ENCODE measurements at regions not wholly inside any gene's neighbourhood (a gene's known extent, or its start where the extent isn't known, plus 50 kb on each side); places are given as distances from the start of the nearest gene placed in this dataset.

- Histone ChIP-seq H3K4me2 (no peak overlapping the region), H3K9me3 (no peaks in the 10 kb centered on the region), H3K27ac (no peak overlapping the region), H3K4me3 (no peak overlapping the region), H3K4me1 (0 out of 3 replicates have a peak, but pooled peaks cover 2% of the 10 kb centered on the region)
- ATAC-seq: no peak
- no peak for DNase-seq (ENCODE audit: low read depth in 1 of 2, low spot score in 1 of 2)
- TF ChIP-seq NFE2L2 (conservative IDR thresholded peaks at IDR 0.05; ENCODE audit: low read length) (no peak), CHD2 (IDR thresholded peaks at IDR 0.05; ENCODE audit: low read length, partially characterized antibody) (no peak), HOXB5 (CRISPR knock-in tag; IDR thresholded peaks at IDR 0.05) (no peak), SMC3 (IDR thresholded peaks at IDR 0.05) (no peak), FOSB (CRISPR knock-in tag; IDR thresholded peaks at IDR 0.05) (no peak), BHLHE40 (IDR thresholded peaks at IDR 0.05; ENCODE audit: low read depth, low read length) (no peak), EHF (CRISPR knock-in tag; IDR thresholded peaks at IDR 0.05) (no peak), CBX8 (IDR thresholded peaks at IDR 0.05) (no peak), USF2 (IDR thresholded peaks at IDR 0.05) (no peak), ESRRA (IDR thresholded peaks at IDR 0.05; ENCODE audit: borderline replicate concordance, low read length) (no peak), JUN (IDR thresholded peaks at IDR 0.05) (no peak), ZFP36 (IDR thresholded peaks at IDR 0.05; ENCODE audit: borderline replicate concordance, partially characterized antibody) (no peak), HEYL (CRISPR knock-in tag; IDR thresholded peaks at IDR 0.05) (no peak), RNF2 (IDR thresholded peaks at IDR 0.05; ENCODE audit: borderline replicate concordance, low read depth) (no peak), MAFK (IDR thresholded peaks at IDR 0.05; ENCODE audit: partially characterized antibody) (no peak)
- TF ChIP-seq, protein P1, sequence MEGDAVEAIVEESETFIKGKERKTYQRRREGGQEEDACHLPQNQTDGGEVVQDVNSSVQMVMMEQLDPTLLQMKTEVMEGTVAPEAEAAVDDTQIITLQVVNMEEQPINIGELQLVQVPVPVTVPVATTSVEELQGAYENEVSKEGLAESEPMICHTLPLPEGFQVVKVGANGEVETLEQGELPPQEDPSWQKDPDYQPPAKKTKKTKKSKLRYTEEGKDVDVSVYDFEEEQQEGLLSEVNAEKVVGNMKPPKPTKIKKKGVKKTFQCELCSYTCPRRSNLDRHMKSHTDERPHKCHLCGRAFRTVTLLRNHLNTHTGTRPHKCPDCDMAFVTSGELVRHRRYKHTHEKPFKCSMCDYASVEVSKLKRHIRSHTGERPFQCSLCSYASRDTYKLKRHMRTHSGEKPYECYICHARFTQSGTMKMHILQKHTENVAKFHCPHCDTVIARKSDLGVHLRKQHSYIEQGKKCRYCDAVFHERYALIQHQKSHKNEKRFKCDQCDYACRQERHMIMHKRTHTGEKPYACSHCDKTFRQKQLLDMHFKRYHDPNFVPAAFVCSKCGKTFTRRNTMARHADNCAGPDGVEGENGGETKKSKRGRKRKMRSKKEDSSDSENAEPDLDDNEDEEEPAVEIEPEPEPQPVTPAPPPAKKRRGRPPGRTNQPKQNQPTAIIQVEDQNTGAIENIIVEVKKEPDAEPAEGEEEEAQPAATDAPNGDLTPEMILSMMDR (IDR thresholded peaks at IDR 0.05): no peak
- TF ChIP-seq, protein P2, sequence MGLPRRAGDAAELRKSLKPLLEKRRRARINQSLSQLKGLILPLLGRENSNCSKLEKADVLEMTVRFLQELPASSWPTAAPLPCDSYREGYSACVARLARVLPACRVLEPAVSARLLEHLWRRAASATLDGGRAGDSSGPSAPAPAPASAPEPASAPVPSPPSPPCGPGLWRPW (IDR thresholded peaks at IDR 0.05): no peak
- FAIRE-seq: no peak
- ChIA-PET POLR2A (no interaction called here), CTCF (no interaction called here)
- 81% methylated on average over 10 of the region's 10 CpGs for WGBS (ENCODE audit: missing lambda C conversion rate)
These were observed 160.1 kb upstream of the ATP10A start for GRCh38 chr15:26023231-26023630.

GRCh38 chr15:26020871-26021270, 157.7 kb upstream of the ATP10A start:
- H3K4me1 ChIP-seq: no peaks in the 10 kb centered on the region
- no peak for ATAC-seq
- WGBS (ENCODE audit: missing lambda C conversion rate): 31% methylated on average over 8 of the region's 8 CpGs
- no peak for DNase-seq (ENCODE audit: low read depth in 1 of 2, low spot score in 1 of 2)
- TF ChIP-seq, protein P3, sequence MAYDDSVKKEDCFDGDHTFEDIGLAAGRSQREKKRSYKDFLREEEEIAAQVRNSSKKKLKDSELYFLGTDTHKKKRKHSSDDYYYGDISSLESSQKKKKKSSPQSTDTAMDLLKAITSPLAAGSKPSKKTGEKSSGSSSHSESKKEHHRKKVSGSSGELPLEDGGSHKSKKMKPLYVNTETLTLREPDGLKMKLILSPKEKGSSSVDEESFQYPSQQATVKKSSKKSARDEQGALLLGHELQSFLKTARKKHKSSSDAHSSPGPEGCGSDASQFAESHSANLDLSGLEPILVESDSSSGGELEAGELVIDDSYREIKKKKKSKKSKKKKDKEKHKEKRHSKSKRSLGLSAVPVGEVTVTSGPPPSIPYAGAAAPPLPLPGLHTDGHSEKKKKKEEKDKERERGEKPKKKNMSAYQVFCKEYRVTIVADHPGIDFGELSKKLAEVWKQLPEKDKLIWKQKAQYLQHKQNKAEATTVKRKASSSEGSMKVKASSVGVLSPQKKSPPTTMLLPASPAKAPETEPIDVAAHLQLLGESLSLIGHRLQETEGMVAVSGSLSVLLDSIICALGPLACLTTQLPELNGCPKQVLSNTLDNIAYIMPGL (CRISPR knock-in tag; IDR thresholded peaks at IDR 0.05; ENCODE audit: borderline replicate concordance): no peak
- H3K27ac ChIP-seq: no peak overlapping the region
- H3K4me3 ChIP-seq: no peak overlapping the region
- H3K4me2 ChIP-seq: no peak overlapping the region
- POLR2A ChIA-PET: no interaction called here
- CTCF ChIA-PET: no interaction called here
- H3K9me3 ChIP-seq: no peaks in the 10 kb centered on the region
- FAIRE-seq: no peak

DNA sequence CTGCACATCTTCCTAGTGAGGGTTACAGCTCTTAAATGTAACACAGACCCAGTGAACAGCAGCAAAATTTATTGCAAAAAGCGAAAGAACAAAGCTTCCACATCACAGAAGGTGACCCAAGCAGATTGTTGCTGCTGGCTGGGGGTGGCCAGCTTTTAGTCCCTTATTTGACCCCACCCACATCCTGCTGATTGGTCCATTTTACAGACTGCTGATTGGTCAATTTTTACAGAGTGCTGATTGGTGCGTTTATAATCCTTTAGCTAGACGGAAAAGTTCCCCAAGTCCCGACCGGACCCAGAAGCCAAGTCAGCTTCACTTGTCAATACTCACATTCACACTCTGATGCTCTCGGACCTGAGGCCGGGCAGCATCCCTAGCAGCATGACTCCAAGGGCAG, 154.5 kb upstream of the ATP10A start:
- ChIA-PET POLR2A (no interaction called here), CTCF (no interaction called here)
- FAIRE-seq (no peak), ATAC-seq (no peak), DNase-seq (ENCODE audit: low read depth in 1 of 2, low spot score in 1 of 2) (no peak)
- Histone ChIP-seq H3K4me2 (no peak overlapping the region), H3K4me3 (no peak overlapping the region), H3K4me1 (no peaks in the 10 kb centered on the region), H3K9me3 (no peaks in the 10 kb centered on the region), H3K27ac (no peak overlapping the region)
- WGBS (ENCODE audit: missing lambda C conversion rate): 79% methylated on average over 7 of the region's 7 CpGs
- no peak for TF ChIP-seq RNF2 (IDR thresholded peaks at IDR 0.05; ENCODE audit: borderline replicate concordance, low read depth)
- TF ChIP-seq REST (IDR thresholded peaks at IDR 0.05): no peak
- no peak for TF ChIP-seq ZNF302 (CRISPR knock-in tag; IDR thresholded peaks at IDR 0.05)
- TF ChIP-seq ZSCAN20 (CRISPR knock-in tag; IDR thresholded peaks at IDR 0.05): no peak
- TF ChIP-seq KDM5A (IDR thresholded peaks at IDR 0.05): no peak
- no peak for TF ChIP-seq ZFP36 (IDR thresholded peaks at IDR 0.05; ENCODE audit: borderline replicate concordance, partially characterized antibody)
- TF ChIP-seq, protein P4, sequence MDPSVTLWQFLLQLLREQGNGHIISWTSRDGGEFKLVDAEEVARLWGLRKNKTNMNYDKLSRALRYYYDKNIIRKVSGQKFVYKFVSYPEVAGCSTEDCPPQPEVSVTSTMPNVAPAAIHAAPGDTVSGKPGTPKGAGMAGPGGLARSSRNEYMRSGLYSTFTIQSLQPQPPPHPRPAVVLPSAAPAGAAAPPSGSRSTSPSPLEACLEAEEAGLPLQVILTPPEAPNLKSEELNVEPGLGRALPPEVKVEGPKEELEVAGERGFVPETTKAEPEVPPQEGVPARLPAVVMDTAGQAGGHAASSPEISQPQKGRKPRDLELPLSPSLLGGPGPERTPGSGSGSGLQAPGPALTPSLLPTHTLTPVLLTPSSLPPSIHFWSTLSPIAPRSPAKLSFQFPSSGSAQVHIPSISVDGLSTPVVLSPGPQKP (IDR thresholded peaks at IDR 0.05; ENCODE audit: low read depth, low read length): no peak

Measured in A549 (cell line).